OCI-LY3 (cell line): ENCODE measurements at regions not wholly inside any gene's neighbourhood (a gene's known extent, or its start where the extent isn't known, plus 50 kb on each side); places are given as distances from the start of the nearest gene placed in this dataset.

ENCODE experiments used
- H2AFZ ChIP-seq: fragments of 200-600, 300-600 bp; shearing (Covaris generic); 2 replicates; pipeline ENCODE4 v1.6.0; 2014; ENCODE audit warnings: antibody characterized with exemption, low read depth, low read length
- H3K27ac ChIP-seq: fragments of 200-600, 300-600 bp; sonication (generic); 2 replicates; pipeline ENCODE4 v1.5.1; 2014; ENCODE audit warnings: mild to moderate bottlenecking, low read length, moderate library complexity, mixed read lengths
- H3K27me3 ChIP-seq: fragments of 200-600, 300-600 bp; sonication (generic); 2 replicates; pipeline ENCODE4 v1.6.1; 2014; ENCODE audit warnings: low read depth, low read length, mixed read lengths
- H3K36me3 ChIP-seq: fragments of 200-600, 300-600 bp; sonication (generic); replicated peaks from 2 replicates; pipeline ENCODE3; 2014; ENCODE audit warnings: low read depth, low read length, mixed read lengths
- H3K4me1 ChIP-seq: fragments of 300-600, 200-600 bp; sonication (generic); 2 replicates; pipeline ENCODE4 v1.6.1; 2014; ENCODE audit warnings: low read length, mixed read lengths
- H3K4me2 ChIP-seq: fragments of 200-600, 300-600 bp; sonication (generic); 2 replicates; pipeline ENCODE4 v1.6.1; 2014; ENCODE audit warnings: low read length, mixed read lengths
- H3K4me3 ChIP-seq: fragments of 300-600, 200-600 bp; sonication (generic); 2 replicates; pipeline ENCODE4 v1.5.1; 2014; ENCODE audit warnings: antibody characterized with exemption, mild to moderate bottlenecking, low read length, moderate library complexity
- H3K79me2 ChIP-seq: fragments of 300-600, 200-600 bp; shearing (Covaris generic); 2 replicates; pipeline ENCODE4 v1.6.1; 2014; ENCODE audit warnings: mild to moderate bottlenecking, low read length, mixed read lengths
- H3K9ac ChIP-seq: fragments of 300-600, 200-600 bp; shearing (Covaris generic); 2 replicates; pipeline ENCODE4 v1.6.0; 2014; ENCODE audit warnings: mild to moderate bottlenecking, low read length, moderate library complexity
- H3K9me3 ChIP-seq: fragments of 200-600, 300-600 bp; shearing (Covaris generic); 2 replicates; pipeline ENCODE4 v1.6.1; 2014; ENCODE audit warnings: low read length, mixed read lengths; ENCODE audit not compliant: insufficient read depth
- H4K20me1 ChIP-seq: fragments of 200-600, 300-600 bp; sonication (generic); 2 replicates; pipeline ENCODE4 v1.6.1; 2016; ENCODE audit warnings: low read length, mixed read lengths; ENCODE audit not compliant: insufficient read depth
- EZH2phosphoT487 ChIP-seq: fragments of 200-600 bp; shearing (Covaris generic); IDR thresholded peaks from 2 replicates; pipeline ENCODE4 v1.6.1; 2018; ENCODE audit warnings: antibody characterized with exemption, mixed run types, low read depth
- TF ChIP-seq, protein P1 (sequence below): fragments of 200-600, 300-600 bp; sonication (generic); IDR thresholded peaks from 2 replicates; pipeline ENCODE4 v1.5.1; 2014; ENCODE audit warnings: antibody characterized with exemption, low read length, low read depth

DNA sequence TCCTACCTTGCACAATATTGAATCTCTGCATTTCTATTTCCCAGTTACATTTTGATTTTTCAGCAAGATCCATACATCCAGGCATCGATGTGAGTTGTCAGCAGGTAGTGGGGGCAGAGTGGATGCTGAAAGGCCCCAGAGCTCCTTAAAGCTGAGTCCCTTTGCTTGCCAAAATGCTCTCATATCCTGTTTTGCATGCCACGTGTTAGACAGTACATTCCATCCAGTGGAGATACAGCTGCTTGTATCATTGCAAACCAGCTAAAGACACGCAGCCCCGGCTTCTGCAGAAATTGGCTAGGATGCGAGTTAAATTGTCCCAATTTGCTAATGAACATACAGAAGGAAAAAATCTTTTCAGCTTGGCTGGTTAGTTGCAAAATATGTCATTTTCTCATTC, 179.6 kb upstream of the MXRA5 start:
- TF ChIP-seq, protein P1, sequence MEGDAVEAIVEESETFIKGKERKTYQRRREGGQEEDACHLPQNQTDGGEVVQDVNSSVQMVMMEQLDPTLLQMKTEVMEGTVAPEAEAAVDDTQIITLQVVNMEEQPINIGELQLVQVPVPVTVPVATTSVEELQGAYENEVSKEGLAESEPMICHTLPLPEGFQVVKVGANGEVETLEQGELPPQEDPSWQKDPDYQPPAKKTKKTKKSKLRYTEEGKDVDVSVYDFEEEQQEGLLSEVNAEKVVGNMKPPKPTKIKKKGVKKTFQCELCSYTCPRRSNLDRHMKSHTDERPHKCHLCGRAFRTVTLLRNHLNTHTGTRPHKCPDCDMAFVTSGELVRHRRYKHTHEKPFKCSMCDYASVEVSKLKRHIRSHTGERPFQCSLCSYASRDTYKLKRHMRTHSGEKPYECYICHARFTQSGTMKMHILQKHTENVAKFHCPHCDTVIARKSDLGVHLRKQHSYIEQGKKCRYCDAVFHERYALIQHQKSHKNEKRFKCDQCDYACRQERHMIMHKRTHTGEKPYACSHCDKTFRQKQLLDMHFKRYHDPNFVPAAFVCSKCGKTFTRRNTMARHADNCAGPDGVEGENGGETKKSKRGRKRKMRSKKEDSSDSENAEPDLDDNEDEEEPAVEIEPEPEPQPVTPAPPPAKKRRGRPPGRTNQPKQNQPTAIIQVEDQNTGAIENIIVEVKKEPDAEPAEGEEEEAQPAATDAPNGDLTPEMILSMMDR = no peak
- TF ChIP-seq EZH2phosphoT487 = no peak
- no peak overlapping the region for H2AFZ ChIP-seq

DNA sequence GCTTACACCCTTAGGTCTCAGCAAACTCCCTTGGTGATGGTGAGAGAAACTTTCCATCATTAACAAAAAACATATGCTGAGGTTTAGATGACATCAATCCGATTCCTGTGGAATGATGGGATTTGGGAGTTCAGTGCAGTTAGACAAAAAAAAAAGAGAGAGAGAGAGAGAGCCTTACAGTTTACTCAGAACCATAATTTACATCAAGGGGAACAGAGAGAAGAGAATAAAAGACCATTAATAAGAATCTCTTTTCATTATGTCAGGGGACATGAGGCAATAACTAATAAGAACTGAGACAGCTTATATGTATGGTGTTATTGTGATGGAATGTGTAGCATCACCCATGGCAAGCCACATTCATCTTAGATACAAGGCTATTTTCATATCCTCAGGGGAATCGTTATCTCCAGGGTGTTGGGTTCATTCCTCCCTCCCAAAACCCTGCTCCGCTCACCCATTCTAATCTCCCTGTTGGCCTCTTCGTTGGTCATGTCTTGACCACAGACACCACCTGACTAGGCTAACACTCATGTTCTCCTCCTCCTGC, 175.7 kb upstream of the MXRA5 start:
- no peaks in the 10 kb centered on the region for H3K27me3 ChIP-seq
- no peak overlapping the region for H3K9ac ChIP-seq
- no peaks in the 10 kb centered on the region for H3K79me2 ChIP-seq
- TF ChIP-seq, protein P1 = no peak
- no peak for TF ChIP-seq EZH2phosphoT487
- no peaks in the 10 kb centered on the region for H3K4me1 ChIP-seq
- H2AFZ ChIP-seq = no peak overlapping the region
- no peak overlapping the region for H3K27ac ChIP-seq
- H3K36me3 ChIP-seq = no peaks in the 10 kb centered on the region
- H3K4me3 ChIP-seq = no peak overlapping the region
- H4K20me1 ChIP-seq = no peaks in the 10 kb centered on the region
- no peaks in the 10 kb centered on the region for H3K9me3 ChIP-seq
- no peak overlapping the region for H3K4me2 ChIP-seq

More for the DNA sequence above, 179.6 kb upstream of the MXRA5 start:
- Histone ChIP-seq H3K27me3 (no peaks in the 10 kb centered on the region), H3K4me2 (no peak overlapping the region), H3K4me1 (no peaks in the 10 kb centered on the region), H3K9ac (no peak overlapping the region), H3K4me3 (no peak overlapping the region), H4K20me1 (no peaks in the 10 kb centered on the region), H3K36me3 (no peaks in the 10 kb centered on the region), H3K79me2 (no peaks in the 10 kb centered on the region), H3K9me3 (no peaks in the 10 kb centered on the region), H3K27ac (no peak overlapping the region)

DNA sequence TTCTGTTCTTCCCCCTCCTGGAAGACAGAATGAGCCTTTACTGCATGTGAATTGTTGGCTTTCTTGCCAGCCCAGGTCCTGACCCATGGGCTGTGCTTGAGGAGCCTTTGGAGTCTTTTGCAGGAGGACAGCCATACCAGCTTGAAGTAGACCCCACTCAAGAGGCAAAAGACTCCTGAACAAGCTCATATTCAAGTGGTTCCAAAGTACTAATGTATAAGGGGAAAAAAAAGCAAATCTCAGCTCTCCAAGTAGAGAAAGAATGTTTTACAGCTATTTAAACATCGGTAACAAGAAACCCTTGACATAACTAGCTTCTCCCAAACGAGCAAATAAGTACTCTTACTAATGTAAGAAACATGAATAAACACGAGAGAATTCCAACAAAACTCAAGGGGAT, 174.9 kb upstream of the MXRA5 start:
- Histone ChIP-seq H3K9ac (no peak overlapping the region), H3K4me2 (no peak overlapping the region), H3K4me3 (no peak overlapping the region), H2AFZ (no peak overlapping the region), H3K4me1 (no peaks in the 10 kb centered on the region), H3K27me3 (no peaks in the 10 kb centered on the region), H3K36me3 (no peaks in the 10 kb centered on the region), H4K20me1 (no peaks in the 10 kb centered on the region), H3K79me2 (no peaks in the 10 kb centered on the region), H3K9me3 (no peaks in the 10 kb centered on the region), H3K27ac (no peak overlapping the region)
- no peak for TF ChIP-seq EZH2phosphoT487
- TF ChIP-seq, protein P1 = no peak

DNA sequence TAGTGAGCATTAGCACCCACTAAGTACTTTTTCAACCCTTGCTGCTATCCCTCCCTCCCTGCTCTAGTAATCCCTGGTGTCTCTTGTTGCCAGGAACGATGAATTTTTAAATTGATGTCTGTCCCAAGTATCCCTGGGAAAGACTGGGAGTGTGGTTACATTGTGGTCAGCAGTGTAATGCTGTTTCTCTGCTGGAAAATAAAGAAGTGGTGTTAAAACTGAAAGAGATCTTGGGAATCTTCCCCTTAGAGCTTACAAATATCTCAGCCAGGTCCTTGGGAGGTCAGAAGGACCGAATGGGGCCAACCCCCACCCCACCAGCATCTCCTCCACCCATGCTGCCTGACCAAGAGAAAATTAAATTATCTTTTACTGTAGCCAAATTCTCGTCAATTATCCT, 174.5 kb upstream of the MXRA5 start:
- no peak overlapping the region for H3K4me3 ChIP-seq
- H2AFZ ChIP-seq = no peak overlapping the region
- no peak overlapping the region for H3K27ac ChIP-seq
- H3K9me3 ChIP-seq = no peaks in the 10 kb centered on the region
- no peak overlapping the region for H3K4me2 ChIP-seq
- H4K20me1 ChIP-seq = no peaks in the 10 kb centered on the region
- H3K36me3 ChIP-seq = no peaks in the 10 kb centered on the region
- no peaks in the 10 kb centered on the region for H3K27me3 ChIP-seq
- H3K4me1 ChIP-seq = no peaks in the 10 kb centered on the region
- no peak overlapping the region for H3K9ac ChIP-seq
- TF ChIP-seq, protein P1 = no peak
- TF ChIP-seq EZH2phosphoT487 = no peak
- no peaks in the 10 kb centered on the region for H3K79me2 ChIP-seq
